K562 (cell line): ENCODE measurements at regions not wholly inside any gene's neighbourhood (a gene's known extent, or its start where the extent isn't known, plus 50 kb on each side); places are given as distances from the start of the nearest gene placed in this dataset.

Experiments used
- ATAC-seq: fragments of 200-7000 bp; cut with Tn5 transposase; 3 replicates; pipeline ENCODE4 v1.9.1; 2020; ENCODE audit warnings: moderate library complexity
- BruUV-seq: library from RNA; stranded (reverse); fragments of 400-500 nt; replicated peaks from 2 replicates; lab custom pipeline; 2021; lab: Mats Ljungman, UMichigan
- CTCF ChIA-PET: fragments of 300-600 bp; formaldehyde crosslinking; extraction: SDS; loops from one replicate; lab custom pipeline; 2021; ENCODE audit warnings: low intra/inter-chr PET ratio; lab: Yijun Ruan, JAX
- POLR2A ChIA-PET: fragments of 300-600, 350-650 bp; sonication (Branson Sonifier 250); formaldehyde crosslinking; extraction: SDS; loops from one replicate; lab custom pipeline; 2021; ENCODE audit warnings: antibody characterized with exemption, inconsistent platforms; lab: Yijun Ruan, JAX
- DNase-seq, 4 experiments: peaks; one replicate each; pipeline versions ENCODE4 v3.0.0 to v3.0.0-alpha.2; 2011 to 2018; ENCODE audit warnings: low spot score in 3 of 4, mixed read lengths in 3 of 4; ENCODE audit errors: extremely low read depth in 1 of 4
- FAIRE-seq: peaks from 2 replicates; lab custom pipeline; 2011; peaks lifted over from hg19 to GRCh38; lab: Jason Lieb, UNC
- H2AFZ ChIP-seq: 2 replicates; pipeline ENCODE4 v1.6.0; 2011; ENCODE audit warnings: low read depth, low read length, control low read depth, inconsistent platforms
- H3K27ac ChIP-seq: fragments of 200-600 bp; 3 replicates; pipeline ENCODE4 v1.8.0; 2011; ENCODE audit warnings: low read depth, mild to moderate bottlenecking, control low read depth, inconsistent platforms, low read length, moderate library complexity, mixed read lengths; ENCODE audit errors: extremely low read depth
- H3K27me3 ChIP-seq, 2 experiments: fragments of 300-600 bp in 1 of 2; 2 replicates in 1 of 2; 3 replicates in 1 of 2; pipeline versions ENCODE4 v1.6.0 to v1.8.0; 2011; ENCODE audit warnings: inconsistent platforms in 2 of 2, low read length in 2 of 2, mild to moderate bottlenecking in 1 of 2, mixed read lengths in 1 of 2, moderate library complexity in 1 of 2; ENCODE audit not compliant: control insufficient read depth in 2 of 2, insufficient read depth in 2 of 2
- H3K36me3 ChIP-seq: fragments of 300-600 bp; 3 replicates; pipeline ENCODE4 v1.8.0; 2011; ENCODE audit warnings: mild to moderate bottlenecking, low read length, inconsistent platforms; ENCODE audit not compliant: control insufficient read depth, insufficient read depth
- H3K4me1 ChIP-seq, 2 experiments: fragments of 200-600 bp in 1 of 2; replicated peaks in 1 of 2; 2 replicates in 1 of 2; 3 replicates in 1 of 2; pipeline versions ENCODE4 v1.5.1 to v1.8.0; 2011; ENCODE audit warnings: inconsistent platforms in 2 of 2, low read length in 2 of 2, mild to moderate bottlenecking in 1 of 2, mixed read lengths in 1 of 2, moderate library complexity in 1 of 2; ENCODE audit not compliant: control insufficient read depth in 2 of 2, insufficient read depth in 2 of 2
- H3K4me2 ChIP-seq: 2 replicates; pipeline ENCODE4 v1.6.1; 2011; ENCODE audit warnings: low read length, control low read depth, inconsistent platforms, mixed read lengths; ENCODE audit not compliant: insufficient read depth
- H3K4me3 ChIP-seq: fragments of 200-600 bp; sonication (generic), shearing (Covaris generic); 2 replicates; pipeline ENCODE4 v1.5.1; 2016; ENCODE audit warnings: control low read depth, inconsistent platforms
- H3K79me2 ChIP-seq: fragments of 200-600 bp; 3 replicates; pipeline ENCODE4 v1.8.0; 2011; ENCODE audit warnings: low read length, inconsistent platforms; ENCODE audit not compliant: control insufficient read depth, insufficient read depth
- H3K9ac ChIP-seq, 2 experiments: 2 replicates each; pipeline versions ENCODE4 v1.6.0 to v1.6.1; 2011; ENCODE audit warnings: low read depth in 2 of 2, low read length in 2 of 2, control low read depth in 1 of 2, inconsistent platforms in 1 of 2, mild to moderate bottlenecking in 1 of 2, mixed read lengths in 1 of 2; ENCODE audit not compliant: insufficient read depth in 1 of 2
- H3K9me1 ChIP-seq: one replicate; pipeline ENCODE4 v1.6.0; 2011; ENCODE audit warnings: inconsistent platforms, mild to moderate bottlenecking, low read length, moderate library complexity; ENCODE audit not compliant: control insufficient read depth, insufficient read depth
- H3K9me3 ChIP-seq: replicated peaks from 2 replicates; pipeline ENCODE4 v1.5.1; 2011; ENCODE audit warnings: low read depth, low read length, inconsistent platforms; ENCODE audit not compliant: control insufficient read depth, insufficient read depth
- H4K20me1 ChIP-seq: replicated peaks from 2 replicates; pipeline ENCODE4 v1.6.1; 2011; ENCODE audit warnings: low read length, inconsistent platforms, mixed read lengths; ENCODE audit not compliant: control insufficient read depth, insufficient read depth
- ELK3 ChIP-seq: fragments of 450-650 bp; formaldehyde crosslinking; IDR thresholded peaks from 2 replicates; pipeline ENCODE4 v1.4.0; 2020; ENCODE audit warnings: mild to moderate bottlenecking
- ERF ChIP-seq: fragments of 450-650 bp; formaldehyde crosslinking; IDR thresholded peaks from 2 replicates; pipeline ENCODE4 v1.4.0; 2020; ENCODE audit warnings: mild to moderate bottlenecking, mixed read lengths
- ETV1 ChIP-seq: fragments of 450-650 bp; conservative IDR thresholded peaks from 2 replicates; pipeline ENCODE4 v1.6.1; 2016; ENCODE audit warnings: missing genetic modification characterization, control low read depth, low read depth, missing compliant biosample characterization
- GTF3C2 ChIP-seq: IDR thresholded peaks from 3 replicates; pipeline ENCODE4 v1.6.1; 2011; ENCODE audit warnings: borderline replicate concordance, mild to moderate bottlenecking, moderate library complexity; ENCODE audit not compliant: insufficient read length; ENCODE audit errors: extremely low read depth
- PKNOX1 ChIP-seq: fragments of 450-650 bp; IDR thresholded peaks from 2 replicates; pipeline ENCODE4 v1.6.1; 2016
- TCFL5 ChIP-seq: fragments of 250-450 bp; sonication (Bioruptor Pico); conservative IDR thresholded peaks from 2 replicates; pipeline ENCODE4 v1.6.1; 2021; ENCODE audit warnings: mild to moderate bottlenecking, moderate library complexity, matching md5 sums
- TFE3 ChIP-seq: fragments of 450-650 bp; formaldehyde crosslinking; IDR thresholded peaks from 2 replicates; pipeline ENCODE4 v1.4.0; 2020; ENCODE audit warnings: mild to moderate bottlenecking, mixed read lengths
- TSHZ1 ChIP-seq: fragments of 250-450 bp; sonication (Bioruptor Pico); IDR thresholded peaks from 2 replicates; pipeline ENCODE4 v1.4.0; 2020; ENCODE audit warnings: mild to moderate bottlenecking, moderate library complexity
- in situ Hi-C: fragments of 300-500 bp; cut with MboI; formaldehyde crosslinking; loops from 4 replicates; pipeline ENCODE4 v1.15.0; 2018; ENCODE audit warnings: inconsistent platforms, mixed read lengths
- intact Hi-C: fragments of 100-400 bp; cut with micrococcal nuclease; formaldehyde crosslinking; loops from 2 replicates; pipeline ENCODE4 v1.14.2; 2022

- no peak for TF ChIP-seq TCFL5 (CRISPR knock-in tag)
- TF ChIP-seq TFE3 (CRISPR knock-in tag) = no peak
- TF ChIP-seq ETV1 (tag) = no peak
- no peak for TF ChIP-seq TSHZ1
These were observed 1199.9 kb upstream of the DIAPH2 start (continued) for GRCh38 chrX:95484781-95485180.

- ChIA-PET CTCF (no interaction called here), POLR2A (no interaction called here)
- H4K20me1 ChIP-seq = no peaks in the 10 kb centered on the region
- H3K27me3 ChIP-seq = no peaks in the 10 kb centered on the region
- no peaks in the 10 kb centered on the region for H3K9me1 ChIP-seq
- H3K4me1 ChIP-seq = no peaks in the 10 kb centered on the region
- H3K9me3 ChIP-seq = no peaks in the 10 kb centered on the region
- no peaks in the 10 kb centered on the region for H3K79me2 ChIP-seq
- no peaks in the 10 kb centered on the region for H3K36me3 ChIP-seq
- no peak overlapping the region for H3K27ac ChIP-seq
- no peak overlapping the region for H2AFZ ChIP-seq
- BruUV-seq = no TSS peak
- TF ChIP-seq ELK3 (CRISPR knock-in tag) (no peak), ERF (CRISPR knock-in tag) (no peak), GTF3C2 (no peak), PKNOX1 (no peak)
- FAIRE-seq (no peak), DNase-seq (no peak), ATAC-seq (no peak)
- no peak overlapping the region for H3K4me3 ChIP-seq
- H3K4me2 ChIP-seq = no peak overlapping the region
- in situ Hi-C loops = no loop called here
- no peak overlapping the region for H3K9ac ChIP-seq
- intact Hi-C loops = no loop called here
These were observed 1178.9 kb upstream of the DIAPH2 start for GRCh38 chrX:95505721-95506120.
